ENCODE measurements at regions not wholly inside any gene's neighbourhood (a gene's known extent, or its start where the extent isn't known, plus 50 kb on each side); places are given as distances from the start of the nearest gene placed in this dataset.

GRCh38 chr14:36069535-36069900, 107.0 kb downstream of the PTCSC3 start:
- TF ChIP-seq CTCF (IDR thresholded peaks at IDR 0.05) (no peak), POLR2AphosphoS5 (IDR thresholded peaks at IDR 0.05) (no peak)

Data from breast epithelium (tissue), 3 donors.